Ovary (tissue), 7 donors: ENCODE measurements at regions not wholly inside any gene's neighbourhood (a gene's known extent, or its start where the extent isn't known, plus 50 kb on each side); places are given as distances from the start of the nearest gene placed in this dataset.
"Not testable (repeated sequence)": the region's sequence is repeated elsewhere in the genome, so short reads cannot be mapped to it uniquely, and the experiment has no call there.

ENCODE experiments used
- DNase-seq, 5 donors: peaks; one replicate each; pipeline ENCODE4 v3.0.0-alpha.2; 2019 to 2020
- H3K27ac ChIP-seq, 2 donors: fragments of 200-600 bp; one replicate each; pipeline versions ENCODE4 v1.5.1 to v1.8.0; 2019 to 2022
- H3K27me3 ChIP-seq: fragments of 200-600 bp; one replicate; pipeline ENCODE4 v1.8.0; 2022
- H3K36me3 ChIP-seq: fragments of 200-600 bp; sonication (generic); one replicate; pipeline ENCODE4 v1.5.1; 2019
- H3K4me1 ChIP-seq: one replicate; pipeline ENCODE4 v1.8.1; 2013; ENCODE audit warnings: mild to moderate bottlenecking, moderate library complexity; ENCODE audit not compliant: insufficient read depth
- H3K4me3 ChIP-seq: fragments of 200-600 bp; sonication (generic); one replicate; pipeline ENCODE4 v1.5.1; 2017
- H3K9me3 ChIP-seq, 2 donors: fragments of 200-600 bp in 1 of 2; sonication (generic) in 1 of 2; one replicate each; pipeline versions ENCODE4 v1.5.1 to v1.8.1; 2013 to 2019; ENCODE audit warnings: mild to moderate bottlenecking in 1 of 2, moderate library complexity in 1 of 2
- EP300 ChIP-seq: sonication (generic); formaldehyde crosslinking; IDR thresholded peaks from one replicate; pipeline ENCODE4 v1.6.1; 2017; ENCODE audit warnings: antibody characterized with exemption
- POLR2A ChIP-seq: fragments of 450-650 bp; IDR thresholded peaks from one replicate; pipeline ENCODE4 v1.6.1; 2017; ENCODE audit warnings: antibody characterized with exemption, mild to moderate bottlenecking, moderate library complexity
- WGBS, 3 donors: extraction: QIAGEN DNeasy Blood & Tissue Kit in 1 of 3; methylation state at CpG; one replicate each; pipeline versions ENCODE4 v1.1.5 to v1.1.7; 2013 to 2017; 5-methylcytosine and 5-hydroxymethylcytosine counted together
- intact Hi-C, 4 donors: fragments of 100-400 bp; cut with DNase I; formaldehyde crosslinking; loops; one replicate each; pipeline versions ENCODE4 v1.11.0 to v1.15.1; 2022 to 2023
- TF ChIP-seq, protein P1 (sequence below), 3 donors: fragments of 450-650 bp in 2 of 3; fragments of 200-600 bp in 1 of 3; IDR thresholded peaks; one replicate each; pipeline versions ENCODE4 v1.5.1 to v1.8.0; 2016 to 2022; ENCODE audit warnings: antibody characterized with exemption in 3 of 3, mild to moderate bottlenecking in 1 of 3
- donor health status: DM: no; HTN: no; CAD: no; lungs with moderate emphysema.
- donor health status: DM: no; HTN: no; CAD: no.
- donor health status: Bipolar disorder and iron deficiency.
- donor health status: DM: no; HTN: no; CAD: no.
- donor health status: DM: yes; HTN: yes; CAD: no.

DNA sequence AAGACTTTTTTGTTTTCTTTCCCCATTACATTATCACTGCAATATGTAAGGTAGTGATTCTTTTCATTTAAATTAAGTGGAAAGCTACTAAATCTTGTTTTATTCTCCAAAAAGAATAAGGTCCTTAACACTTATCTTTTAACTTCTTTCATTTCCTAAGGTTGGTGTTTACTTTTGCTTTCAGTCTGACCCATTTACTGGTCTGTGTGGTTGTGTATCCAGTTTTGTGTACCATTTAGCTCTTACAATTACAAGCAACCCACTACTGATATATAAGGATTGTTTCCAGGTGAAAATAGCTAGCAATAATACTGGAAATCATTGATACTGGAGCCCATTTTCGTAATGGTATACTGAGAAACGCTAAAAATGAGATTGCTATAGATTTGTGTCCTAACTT, 123.1 kb upstream of the CXorf66 start:
- Histone ChIP-seq H3K4me1 (peaks cover 2% of the 10 kb centered on the region), H3K9me3 (no peaks in the 10 kb centered on the region), H3K36me3 (no peaks in the 10 kb centered on the region), H3K27ac (no peak overlapping the region), H3K4me3 (no peak overlapping the region), H3K27me3 (no peaks in the 10 kb centered on the region)
- intact Hi-C loops, result no loop called here
- DNase-seq, result no peak
- no peak for TF ChIP-seq EP300
- TF ChIP-seq, protein P1, sequence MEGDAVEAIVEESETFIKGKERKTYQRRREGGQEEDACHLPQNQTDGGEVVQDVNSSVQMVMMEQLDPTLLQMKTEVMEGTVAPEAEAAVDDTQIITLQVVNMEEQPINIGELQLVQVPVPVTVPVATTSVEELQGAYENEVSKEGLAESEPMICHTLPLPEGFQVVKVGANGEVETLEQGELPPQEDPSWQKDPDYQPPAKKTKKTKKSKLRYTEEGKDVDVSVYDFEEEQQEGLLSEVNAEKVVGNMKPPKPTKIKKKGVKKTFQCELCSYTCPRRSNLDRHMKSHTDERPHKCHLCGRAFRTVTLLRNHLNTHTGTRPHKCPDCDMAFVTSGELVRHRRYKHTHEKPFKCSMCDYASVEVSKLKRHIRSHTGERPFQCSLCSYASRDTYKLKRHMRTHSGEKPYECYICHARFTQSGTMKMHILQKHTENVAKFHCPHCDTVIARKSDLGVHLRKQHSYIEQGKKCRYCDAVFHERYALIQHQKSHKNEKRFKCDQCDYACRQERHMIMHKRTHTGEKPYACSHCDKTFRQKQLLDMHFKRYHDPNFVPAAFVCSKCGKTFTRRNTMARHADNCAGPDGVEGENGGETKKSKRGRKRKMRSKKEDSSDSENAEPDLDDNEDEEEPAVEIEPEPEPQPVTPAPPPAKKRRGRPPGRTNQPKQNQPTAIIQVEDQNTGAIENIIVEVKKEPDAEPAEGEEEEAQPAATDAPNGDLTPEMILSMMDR (IDR thresholded peaks at IDR 0.05), result no peak
- TF ChIP-seq POLR2A, result no peak
- 57 to 71% (median 70%) methylated on average over 2 of the region's 2 CpGs for WGBS, 3 donors

DNA sequence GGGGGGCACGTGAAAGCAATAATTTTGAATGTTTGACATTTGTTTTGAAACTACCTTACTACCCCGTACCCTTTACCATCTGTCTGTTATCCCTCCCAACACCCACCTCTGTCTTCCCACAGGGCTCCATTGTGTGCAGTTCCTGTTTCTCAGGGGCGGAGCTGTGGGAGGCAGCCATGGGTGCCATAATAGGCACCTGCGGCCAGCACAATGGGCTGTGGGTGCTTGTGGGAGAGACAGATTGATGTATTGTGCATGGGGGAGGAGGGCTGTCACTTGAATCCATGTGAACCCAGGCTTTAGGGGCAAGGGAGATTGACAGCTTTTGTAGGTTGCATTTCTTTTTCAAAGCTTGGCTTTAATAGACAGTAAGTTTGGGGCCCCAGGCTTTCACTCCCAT, 122.6 kb upstream of the CXorf66 start:
- Histone ChIP-seq H3K27ac (no peak overlapping the region), H3K4me3 (no peak overlapping the region), H3K9me3 (no peaks in the 10 kb centered on the region), H3K27me3 (no peaks in the 10 kb centered on the region), H3K4me1 (peaks cover 2% of the 10 kb centered on the region), H3K36me3 (no peaks in the 10 kb centered on the region)
- TF ChIP-seq POLR2A (no peak), EP300 (no peak)
- TF ChIP-seq, protein P1 (IDR thresholded peaks at IDR 0.05), result no peak
- WGBS, 3 donors, result 50 to 57% (median 56%) methylated on average over 4 of the region's 4 CpGs
- intact Hi-C loops, result no loop called here
- DNase-seq, result no peak

DNA sequence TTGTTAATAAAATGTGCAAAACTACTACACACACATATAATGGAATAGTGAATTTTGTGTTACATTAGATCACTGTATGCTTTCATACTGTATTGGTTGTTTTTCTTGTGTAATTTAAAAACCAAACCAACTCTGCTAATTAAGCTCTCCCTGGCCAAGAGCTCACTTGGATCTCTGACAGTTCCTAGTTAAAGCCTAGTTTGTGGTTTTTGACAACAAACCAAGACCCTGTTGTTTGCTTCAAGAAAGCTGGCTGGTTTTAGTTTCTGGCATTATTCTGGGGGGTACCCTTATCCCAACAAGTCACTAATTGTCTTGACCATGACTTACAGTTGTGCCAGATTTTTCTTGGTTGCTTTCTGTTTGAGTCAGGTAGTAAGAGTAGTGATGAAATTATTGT, 121.4 kb upstream of the CXorf66 start:
- H3K27me3 ChIP-seq, result no peaks in the 10 kb centered on the region
- no peak overlapping the region for H3K27ac ChIP-seq
- H3K4me3 ChIP-seq, result no peak overlapping the region
- TF ChIP-seq POLR2A, result no peak
- TF ChIP-seq EP300, result no peak
- TF ChIP-seq, protein P1 (IDR thresholded peaks at IDR 0.05), result no peak
- no peaks in the 10 kb centered on the region for H3K9me3 ChIP-seq
- intact Hi-C loops, result no loop called here
- DNase-seq, result no peak
- no peaks in the 10 kb centered on the region for H3K4me1 ChIP-seq
- H3K36me3 ChIP-seq, result no peaks in the 10 kb centered on the region

DNA sequence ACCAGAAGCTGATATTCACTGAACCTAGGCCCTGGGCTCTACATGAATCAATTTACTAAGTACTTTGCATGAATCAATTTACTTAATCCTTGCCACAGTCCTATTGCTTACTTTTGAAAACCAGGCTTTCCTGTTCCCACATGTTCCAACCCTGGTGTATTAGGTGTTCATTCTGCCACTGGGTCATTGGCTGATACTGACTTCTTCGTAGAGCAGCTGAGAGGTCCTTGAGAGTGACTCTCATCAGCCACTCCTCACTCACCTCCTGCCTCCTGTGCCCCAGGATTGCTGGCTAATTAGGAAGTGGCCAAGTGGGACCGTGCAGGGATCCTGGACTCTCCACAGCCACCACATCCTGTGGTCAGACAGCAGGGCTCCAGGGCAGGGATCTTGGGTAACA, 109.5 kb upstream of the CXorf66 start:
- H3K4me1 ChIP-seq, H3K36me3 ChIP-seq, H3K27me3 ChIP-seq, H3K9me3 ChIP-seq, H3K27ac ChIP-seq, H3K4me3 ChIP-seq, DNase-seq: not testable (repeated sequence)
- WGBS, 3 donors, result no CpG with 5 or more reads among the region's 2 CpGs
- intact Hi-C loops, result loop anchor here in 1 of 4 donors (5.0 kb wide), 1 partner anchor 62 kb away; no protein-coding TSS in a partner anchor

DNA sequence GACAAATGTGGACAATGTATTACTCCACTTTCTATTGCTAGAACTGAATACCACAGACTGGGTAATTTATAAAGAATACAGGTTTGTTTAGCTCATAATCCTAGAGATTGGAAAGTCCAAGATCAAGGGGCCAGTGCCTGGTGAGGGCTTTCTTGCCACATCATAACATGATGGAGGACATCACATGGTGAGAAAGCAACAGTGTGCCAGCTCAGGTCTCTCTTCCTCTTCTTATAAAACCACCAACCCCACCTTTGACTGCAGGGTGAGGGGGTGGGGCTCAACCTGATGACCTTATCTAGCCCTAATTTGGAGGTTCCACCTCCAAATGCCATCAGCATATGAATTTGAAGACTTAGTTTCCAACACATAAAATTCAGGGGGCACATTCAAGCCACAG, 105.7 kb upstream of the CXorf66 start:
- H3K36me3 ChIP-seq, result no peaks in the 10 kb centered on the region

More for the DNA sequence above, 105.7 kb upstream of the CXorf66 start:
- no peaks in the 10 kb centered on the region for H3K4me1 ChIP-seq
- H3K27ac ChIP-seq, result no peak overlapping the region
- no peak for DNase-seq
- H3K9me3 ChIP-seq, result no peaks in the 10 kb centered on the region
- intact Hi-C loops, result no loop called here
- TF ChIP-seq EP300 (no peak), POLR2A (no peak)
- TF ChIP-seq, protein P1 (IDR thresholded peaks at IDR 0.05), result no peak
- H3K4me3 ChIP-seq, result no peak overlapping the region
- H3K27me3 ChIP-seq, result no peaks in the 10 kb centered on the region
